ENCODE measurements at regions not wholly inside any gene's neighbourhood (a gene's known extent, or its start where the extent isn't known, plus 50 kb on each side); places are given as distances from the start of the nearest gene placed in this dataset.

- no peak for DNase-seq (ENCODE audit: low read depth)
These were observed 100.5 kb upstream of the TMCC3 start for GRCh38 chr12:94750864-94751263.

DNA sequence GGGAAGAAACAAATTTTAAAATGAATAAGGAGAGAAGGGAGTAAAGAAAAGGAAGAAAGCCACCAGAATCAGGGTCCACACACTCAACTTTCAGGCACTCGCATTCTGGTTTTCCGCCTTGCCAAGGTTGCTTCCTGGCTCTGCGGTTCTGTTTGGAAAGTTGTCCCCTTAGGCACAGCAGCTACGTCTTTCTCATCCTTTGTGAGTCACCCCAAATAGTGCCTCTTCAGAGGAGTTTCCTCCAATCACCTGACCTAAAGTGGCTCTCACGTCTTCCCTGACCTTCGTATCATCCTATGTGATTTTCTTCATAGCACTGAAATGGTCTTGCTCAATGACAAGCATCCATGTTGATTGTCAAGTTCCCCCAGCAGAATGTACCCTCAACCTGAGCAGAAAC lies 99.5 kb upstream of the TMCC3 start:
- DNase-seq (ENCODE audit: low read depth): peak; percentile 51

DNA sequence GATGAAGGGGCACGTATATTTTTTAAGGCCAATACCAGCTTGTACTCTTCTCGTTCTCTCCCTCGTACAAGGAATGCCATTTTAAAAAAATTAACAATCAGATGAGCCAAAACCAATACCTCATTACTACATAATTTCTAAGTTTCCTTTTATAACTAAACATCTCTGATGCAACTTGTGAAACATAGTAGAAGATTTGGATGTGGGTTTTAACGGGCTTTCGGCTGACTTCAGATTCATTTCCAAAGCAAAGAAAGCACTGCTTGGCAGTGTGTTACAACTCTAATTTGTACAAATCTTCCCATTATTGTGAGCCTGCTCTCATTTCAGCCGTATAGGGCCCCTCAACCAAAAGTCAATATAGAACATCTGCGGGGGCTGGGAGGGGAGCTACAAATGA lies 99.1 kb upstream of the TMCC3 start:
- no peak for DNase-seq (ENCODE audit: low read depth)

DNA sequence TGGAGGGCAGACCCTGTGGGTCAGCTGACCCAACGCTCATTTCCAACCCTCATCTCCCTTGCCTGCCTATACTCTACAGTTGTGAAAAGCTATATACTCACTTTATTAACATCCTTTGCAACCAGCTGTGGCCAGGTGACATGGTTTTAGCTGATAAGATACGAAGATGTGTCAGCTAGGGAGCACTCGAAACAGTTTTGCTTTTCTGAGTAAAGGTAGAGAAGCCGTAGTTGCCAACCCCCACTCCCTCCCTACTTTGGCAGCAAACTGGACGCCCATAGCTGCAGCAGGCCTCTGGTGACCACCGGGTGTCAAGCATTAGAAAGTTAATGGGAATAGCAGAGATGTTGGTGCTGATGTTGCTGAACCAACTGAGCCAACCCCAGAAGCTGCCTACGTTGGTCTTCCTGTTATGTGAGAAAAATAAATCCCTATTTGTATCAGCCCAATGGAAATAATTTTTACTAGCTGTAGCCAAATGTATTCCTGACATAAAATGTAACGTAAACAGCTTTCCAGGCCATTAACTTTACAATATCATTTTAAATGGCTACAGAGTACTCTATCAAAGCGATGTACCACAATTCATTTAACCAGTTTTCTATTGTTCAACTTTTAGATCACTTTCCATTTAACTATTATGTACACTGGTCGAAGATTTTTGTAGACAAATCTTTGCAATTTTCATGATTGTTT lies 98.5 kb upstream of the TMCC3 start:
- no peak for DNase-seq (ENCODE audit: low read depth)

GRCh38 chr12:94745562-94745961 lies 95.2 kb upstream of the TMCC3 start:
- DNase-seq (ENCODE audit: low read depth): no peak

DNA sequence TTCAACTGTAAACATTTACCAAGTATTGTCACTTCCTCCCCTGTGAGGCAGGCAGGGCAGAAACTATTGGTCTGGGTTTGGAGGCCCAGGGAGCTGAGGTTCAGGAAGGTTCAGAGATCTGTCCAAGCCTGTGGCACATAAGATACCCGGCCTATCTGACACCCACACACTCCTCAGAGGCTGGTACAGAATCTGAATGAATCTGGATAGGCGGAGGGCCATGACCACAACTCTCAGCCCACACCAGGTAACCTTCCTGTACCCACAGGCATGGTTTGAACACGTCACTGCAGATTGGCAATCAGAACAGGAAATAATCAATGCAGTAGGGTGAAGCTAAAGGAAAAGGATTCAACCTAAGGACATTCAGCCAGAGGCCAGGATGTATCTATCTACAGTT lies 92.8 kb upstream of the TMCC3 start:
- DNase-seq (ENCODE audit: low read depth): no peak

GRCh38 chr12:94740601-94741362 lies 90.4 kb upstream of the TMCC3 start:
- no peak for DNase-seq (ENCODE audit: low read depth)

- DNase-seq (ENCODE audit: low read depth): no peak
These were observed 86.5 kb upstream of the TMCC3 start for GRCh38 chr12:94736820-94737219.

DNA sequence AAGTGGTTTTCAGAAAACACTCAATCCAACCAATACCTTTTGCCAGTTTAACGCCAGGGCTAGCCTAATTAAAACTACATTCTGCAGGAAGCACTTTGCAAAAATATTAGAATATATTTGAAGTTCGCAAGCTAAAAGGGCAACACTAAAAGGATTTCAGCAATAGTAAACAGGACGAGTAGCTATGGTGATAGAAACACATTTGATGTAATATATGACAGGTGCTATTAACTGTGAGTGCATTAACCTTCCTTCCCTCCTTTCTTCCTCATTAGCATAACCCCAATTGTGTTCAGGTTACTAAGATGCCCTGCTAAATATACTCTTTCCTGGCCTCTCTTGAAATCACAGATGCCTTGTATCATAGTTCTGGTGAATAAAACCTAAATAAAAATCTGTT lies 85.6 kb upstream of the TMCC3 start:
- DNase-seq (ENCODE audit: low read depth): no peak

GRCh38 chr12:94733727-94734126 lies 83.4 kb upstream of the TMCC3 start:
- DNase-seq (ENCODE audit: low read depth): no peak

DNA sequence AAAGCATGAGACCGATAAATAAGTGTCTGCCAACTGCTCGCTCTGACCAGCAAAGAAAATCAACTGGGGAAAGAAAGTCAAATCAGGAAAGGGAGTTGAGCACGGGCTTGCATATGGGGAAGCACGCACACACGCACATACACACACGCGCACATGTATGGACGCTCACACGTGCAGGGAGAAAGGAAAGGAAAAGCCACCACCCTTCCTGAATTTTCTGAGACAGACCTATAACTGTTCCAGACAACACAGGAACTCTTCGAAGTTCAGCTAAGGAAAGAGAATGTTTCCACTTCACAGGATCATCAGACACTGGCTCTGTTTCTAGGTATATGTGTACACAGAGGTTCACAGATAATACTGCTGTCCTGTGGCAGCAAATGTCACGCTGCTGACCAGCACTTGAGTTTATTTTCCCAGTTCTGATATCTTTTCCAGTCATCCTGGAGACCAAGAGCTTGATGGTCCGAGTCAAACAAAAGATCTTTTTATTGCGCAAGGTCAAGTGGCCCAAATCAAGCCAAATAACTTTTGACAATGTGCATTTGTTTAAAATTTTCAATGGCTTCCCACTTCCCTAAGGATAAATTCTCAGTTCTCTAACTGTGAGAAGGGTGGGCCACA lies 82.1 kb upstream of the TMCC3 start:
- DNase-seq (ENCODE audit: low read depth): no peak

GRCh38 chr12:94731733-94732360 lies 81.5 kb upstream of the TMCC3 start:
- no peak for DNase-seq (ENCODE audit: low read depth)

DNA sequence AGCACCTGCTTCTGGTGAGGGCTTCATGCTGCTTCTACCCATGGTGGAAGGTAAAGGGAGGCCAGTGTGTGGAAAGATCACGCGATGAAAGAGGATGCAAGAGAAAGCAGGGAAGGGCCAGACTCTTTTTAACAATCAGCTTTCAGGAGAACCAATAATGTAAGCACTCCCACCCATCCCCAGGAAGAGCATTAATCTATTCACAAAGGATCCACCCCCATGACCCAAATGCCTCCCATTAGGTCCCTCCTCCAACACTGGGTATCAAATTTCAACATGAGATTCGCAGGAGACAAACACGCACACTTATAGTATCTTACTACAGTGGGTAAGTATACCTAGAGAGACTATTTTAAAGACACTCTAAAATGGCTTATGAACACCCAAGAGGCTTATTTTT lies 80.5 kb upstream of the TMCC3 start:
- DNase-seq (ENCODE audit: low read depth): no peak

DNA sequence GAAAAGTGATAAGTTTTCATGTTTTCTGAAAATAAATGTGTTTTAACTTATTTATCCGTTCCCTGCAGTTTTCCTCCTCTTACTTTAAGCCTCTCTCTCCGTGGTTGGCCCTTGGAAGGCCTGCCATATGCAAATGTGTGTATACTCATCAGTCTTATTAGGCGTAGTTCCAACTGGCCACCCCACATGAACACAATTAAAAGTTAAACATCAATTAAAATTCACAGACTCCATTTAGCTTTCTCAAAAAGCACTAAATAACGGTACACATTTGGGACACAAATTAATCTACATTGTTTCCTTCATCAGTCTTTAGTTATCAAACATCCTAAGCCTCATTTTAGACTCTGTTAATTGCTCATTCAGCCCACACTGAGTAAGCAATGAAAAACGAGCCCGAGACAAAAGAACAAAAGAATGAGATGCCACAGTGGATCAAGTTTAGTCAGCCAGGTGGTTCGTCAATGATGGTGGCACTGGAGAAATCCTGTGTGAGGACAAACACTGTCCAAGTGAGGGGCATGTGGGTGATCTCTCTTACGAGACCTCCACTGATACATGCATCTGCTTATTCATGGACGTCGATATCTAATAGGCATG lies 76.0 kb upstream of the TMCC3 start:
- no peak for DNase-seq (ENCODE audit: low read depth)

DNA sequence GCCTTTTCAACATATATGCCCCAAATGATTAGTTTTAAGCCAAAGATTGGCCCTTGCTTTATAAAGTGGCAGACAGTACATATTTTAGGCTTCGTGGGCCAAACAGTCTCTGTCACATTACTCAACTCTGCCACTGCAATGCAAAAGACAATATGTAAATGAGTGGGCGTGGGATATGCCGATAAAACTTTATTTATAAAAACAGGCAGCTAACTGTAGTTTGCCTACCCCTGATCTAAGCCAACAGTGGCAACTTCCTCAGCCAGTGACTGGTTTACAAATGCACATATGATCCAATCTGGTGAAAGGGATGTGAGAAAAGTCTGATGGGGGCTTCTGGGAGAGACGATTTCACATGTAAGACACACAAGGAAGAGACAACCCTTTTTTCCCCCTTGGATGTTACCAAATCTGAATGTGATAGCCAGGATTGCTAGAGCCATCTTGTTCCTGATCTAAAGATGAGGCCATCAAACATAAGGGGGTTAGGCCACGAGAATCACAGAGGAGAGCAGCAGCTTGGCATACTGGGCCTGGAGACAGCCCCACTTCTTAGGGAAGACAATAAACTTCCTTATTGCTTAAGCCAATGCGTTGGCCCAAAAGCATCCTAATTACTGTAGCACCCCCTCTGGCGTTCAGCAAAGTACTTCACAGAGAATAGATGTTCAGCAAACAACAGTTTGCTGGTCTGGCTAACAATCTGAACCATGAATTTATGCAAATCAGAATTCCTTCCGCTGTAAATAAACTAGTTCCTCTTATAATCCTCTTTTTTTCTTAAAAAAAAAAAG lies 75.2 kb upstream of the TMCC3 start:
- DNase-seq (ENCODE audit: low read depth): peak; percentile 50

GRCh38 chr12:94722664-94723063 lies 72.3 kb upstream of the TMCC3 start:
- no peak for DNase-seq (ENCODE audit: low read depth)

DNA sequence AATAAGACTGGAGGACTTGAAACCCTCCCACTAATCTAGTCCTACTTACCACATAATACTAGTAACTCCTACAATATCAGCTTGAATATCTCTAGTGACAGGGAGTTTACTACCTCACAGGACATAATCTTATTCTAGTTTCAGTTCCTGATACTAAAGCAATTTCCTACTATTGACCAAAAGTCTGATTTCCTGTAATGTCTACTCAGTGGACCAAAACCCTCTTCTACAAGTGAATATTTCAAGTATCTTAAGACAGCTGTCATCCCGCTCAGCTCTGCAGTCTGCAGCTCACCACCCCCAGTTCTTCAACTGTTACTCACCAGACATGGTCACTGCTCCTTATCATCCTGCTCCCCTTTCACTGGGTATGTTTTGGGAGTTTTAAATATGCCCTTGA lies 70.8 kb upstream of the TMCC3 start:
- DNase-seq (ENCODE audit: low read depth): no peak

DNA sequence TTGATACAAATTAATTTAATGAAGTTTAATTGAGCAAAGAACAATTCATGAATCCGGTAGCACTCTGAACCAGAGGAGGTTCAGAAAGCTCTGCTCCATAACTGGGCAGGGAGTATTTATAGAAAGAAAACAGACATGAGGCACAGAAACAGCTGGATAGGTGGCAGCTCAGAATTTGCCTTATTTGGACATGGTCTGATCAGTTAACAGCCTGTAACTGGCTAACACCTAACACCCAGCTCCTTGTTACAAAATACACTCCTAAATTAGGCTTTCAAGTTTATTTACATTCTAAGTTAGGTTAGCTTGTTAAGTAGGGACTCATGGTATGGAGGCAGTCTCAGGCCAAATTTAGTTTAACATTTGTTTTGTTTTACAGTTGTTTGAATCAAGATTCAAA lies 67.8 kb upstream of the TMCC3 start:
- DNase-seq (ENCODE audit: low read depth): no peak

DNA sequence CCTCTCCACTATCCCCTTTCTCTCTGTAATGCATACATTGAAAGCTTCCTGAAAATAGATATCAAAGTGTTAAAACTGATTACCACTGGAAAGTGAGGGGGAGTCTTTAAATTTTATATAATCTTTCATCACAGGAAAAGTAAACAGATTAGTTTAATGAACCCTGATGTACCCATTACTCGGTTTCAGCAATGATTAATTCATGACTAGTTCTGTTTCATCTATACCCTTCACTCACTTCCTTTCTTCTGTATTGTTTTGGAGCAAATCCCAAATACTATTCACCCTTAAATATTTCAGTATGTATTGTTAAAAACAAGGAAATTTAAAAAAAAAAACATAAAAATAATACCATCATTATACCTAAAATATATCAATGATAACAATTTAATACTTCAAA lies 67.3 kb upstream of the TMCC3 start:
- no peak for DNase-seq (ENCODE audit: low read depth)

DNA sequence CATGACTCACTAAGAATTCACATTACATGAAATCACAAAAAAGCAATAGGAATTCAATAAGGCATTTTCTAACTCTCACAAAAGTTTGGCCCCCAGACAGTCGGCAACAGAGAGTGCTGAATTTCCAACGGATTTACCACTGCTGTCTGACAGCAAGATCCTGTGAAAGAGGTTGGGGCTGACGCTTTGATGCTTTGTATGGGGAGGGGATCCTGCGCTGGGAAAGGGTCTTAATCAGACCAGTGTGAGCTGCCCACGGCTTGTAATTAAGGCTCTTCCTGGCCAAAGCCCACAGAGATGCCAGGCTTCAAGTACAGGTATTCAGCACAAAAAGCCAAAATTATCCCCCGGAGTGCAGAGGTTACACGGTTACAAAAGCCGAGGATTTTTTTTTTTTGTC lies 66.8 kb upstream of the TMCC3 start:
- DNase-seq (ENCODE audit: low read depth): no peak

- DNase-seq (ENCODE audit: low read depth): no peak
These were observed 66.0 kb upstream of the TMCC3 start for GRCh38 chr12:94716339-94716738.
